22Rv1 (cell line): ENCODE measurements at regions not wholly inside any gene's neighbourhood (a gene's known extent, or its start where the extent isn't known, plus 50 kb on each side); places are given as distances from the start of the nearest gene placed in this dataset.

ENCODE experiments used
- CTCF ChIP-seq: fragments of 450-650 bp; IDR thresholded peaks from 2 replicates; pipeline ENCODE4 v1.5.1; 2017; ENCODE audit warnings: mild to moderate bottlenecking
- ZFX ChIP-seq: fragments of 450-650 bp; IDR thresholded peaks from 2 replicates; pipeline ENCODE4 v1.6.1; 2017; ENCODE audit warnings: antibody characterized with exemption, borderline replicate concordance

- TF ChIP-seq CTCF (no peak), ZFX (no peak)
These were observed 172.0 kb downstream of the IRF8 start for GRCh38 chr16:86070971-86071370.
